Subcutaneous abdominal adipose tissue (tissue), 5 donors: ENCODE measurements at regions not wholly inside any gene's neighbourhood (a gene's known extent, or its start where the extent isn't known, plus 50 kb on each side); places are given as distances from the start of the nearest gene placed in this dataset.
"Not testable (repeated sequence)": the region's sequence is repeated elsewhere in the genome, so short reads cannot be mapped to it uniquely, and the experiment has no call there.

ENCODE experiments used
- H3K27ac ChIP-seq: one replicate; pipeline ENCODE4 v1.7.0; 2013; ENCODE audit warnings: low read depth, mild to moderate bottlenecking, inconsistent platforms, low read length, moderate library complexity
- H3K27me3 ChIP-seq, 5 donors: one replicate each; pipeline ENCODE4 v1.7.0; 2013; ENCODE audit warnings: low read length in 5 of 5, inconsistent platforms in 1 of 5; ENCODE audit not compliant: control insufficient read depth in 5 of 5, insufficient read depth in 4 of 5
- H3K36me3 ChIP-seq, 5 donors: one replicate each; pipeline ENCODE4 v1.7.0; 2013; ENCODE audit warnings: low read length in 5 of 5; ENCODE audit not compliant: control insufficient read depth in 5 of 5, insufficient read depth in 5 of 5
- H3K4me1 ChIP-seq, 5 donors: one replicate each; pipeline ENCODE4 v1.7.0; 2013; ENCODE audit warnings: low read length in 5 of 5, mild to moderate bottlenecking in 3 of 5, moderate library complexity in 1 of 5; ENCODE audit not compliant: control insufficient read depth in 5 of 5, insufficient read depth in 5 of 5
- H3K4me3 ChIP-seq, 5 donors: one replicate each; pipeline ENCODE4 v1.7.0; 2013; ENCODE audit warnings: low read length in 5 of 5, low read depth in 1 of 5
- H3K9ac ChIP-seq, 5 donors: one replicate each; pipeline ENCODE4 v1.7.0; 2013; ENCODE audit warnings: low read length in 5 of 5, mild to moderate bottlenecking in 4 of 5, moderate library complexity in 3 of 5
- H3K9me3 ChIP-seq, 5 donors: one replicate each; pipeline ENCODE4 v1.7.0; 2013; ENCODE audit warnings: low read length in 5 of 5; ENCODE audit not compliant: control insufficient read depth in 5 of 5
- donor health status: healthy.
- donor health status: healthy.
- donor health status: healthy.
- donor health status: healthy.
- donor health status: healthy.

DNA sequence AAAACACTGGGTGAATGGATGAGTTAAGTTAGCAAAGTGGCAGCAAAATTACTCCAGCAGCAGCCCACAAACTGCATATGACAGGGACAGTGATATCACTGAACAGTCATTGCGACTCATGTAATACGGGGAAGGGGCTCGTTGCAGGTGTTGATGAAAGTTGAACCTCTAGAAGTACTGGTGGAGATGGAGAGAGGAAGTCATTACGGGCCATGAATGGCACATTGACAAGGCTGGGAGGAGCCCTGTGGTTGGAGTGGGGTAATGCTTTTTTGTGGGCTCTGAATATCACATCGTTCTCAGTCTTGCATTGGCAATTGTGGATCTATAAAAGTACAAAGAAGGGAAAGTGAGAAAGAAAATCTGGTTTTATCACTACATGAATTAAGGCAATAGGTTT, 278.1 kb downstream of the ZPLD1 start:
- Histone ChIP-seq H3K27ac (no peak overlapping the region), H3K9ac (no peak overlapping the region), H3K9me3 (no peaks in the 10 kb centered on the region), H3K36me3 (no peaks in the 10 kb centered on the region), H3K4me1 (no peaks in the 10 kb centered on the region), H3K4me3 (no peak overlapping the region), H3K27me3 (no peaks in the 10 kb centered on the region)

GRCh38 chr3:102714567-102714966, 279.8 kb downstream of the ZPLD1 start:
- no peak overlapping the region for H3K27ac ChIP-seq
- H3K4me3 ChIP-seq, result no peak overlapping the region
- H3K27me3 ChIP-seq, result no peaks in the 10 kb centered on the region
- H3K4me1 ChIP-seq, result no peaks in the 10 kb centered on the region
- H3K9ac ChIP-seq, result no peak overlapping the region
- no peaks in the 10 kb centered on the region for H3K9me3 ChIP-seq
- H3K36me3 ChIP-seq, result no peaks in the 10 kb centered on the region

GRCh38 chr3:102715030-102715697, 280.3 kb downstream of the ZPLD1 start:
- no peaks in the 10 kb centered on the region for H3K27me3 ChIP-seq
- no peak overlapping the region for H3K27ac ChIP-seq
- H3K4me3 ChIP-seq, result no peak overlapping the region
- H3K9me3 ChIP-seq, result no peaks in the 10 kb centered on the region
- H3K9ac ChIP-seq, result no peak overlapping the region
- no peaks in the 10 kb centered on the region for H3K36me3 ChIP-seq
- H3K4me1 ChIP-seq, result no peaks in the 10 kb centered on the region

- no peaks in the 10 kb centered on the region for H3K9me3 ChIP-seq
- no peak overlapping the region for H3K4me3 ChIP-seq
- H3K27ac ChIP-seq, result no peak overlapping the region
- H3K9ac ChIP-seq, result no peak overlapping the region
- H3K4me1 ChIP-seq, result peaks cover 0 to 3% (median 0%) of the 10 kb centered on the region in 5 donors
- H3K27me3 ChIP-seq, result peaks cover 0 to 3% (median 0%) of the 10 kb centered on the region in 5 donors
- H3K36me3 ChIP-seq, result no peaks in the 10 kb centered on the region
These were observed 283.8 kb downstream of the ZPLD1 start for GRCh38 chr3:102718651-102719050.

- H3K9me3 ChIP-seq, result no peaks in the 10 kb centered on the region
- no peak overlapping the region for H3K27ac ChIP-seq
- peaks cover 0 to 3% (median 0%) of the 10 kb centered on the region in 5 donors for H3K27me3 ChIP-seq
- H3K4me3 ChIP-seq, result no peak overlapping the region
- H3K4me1 ChIP-seq, result peaks cover 0 to 3% (median 0%) of the 10 kb centered on the region in 5 donors
- no peaks in the 10 kb centered on the region for H3K36me3 ChIP-seq
- H3K9ac ChIP-seq, result no peak overlapping the region
These were observed 287.5 kb downstream of the ZPLD1 start for GRCh38 chr3:102722317-102722716.

- Histone ChIP-seq H3K9me3 (no peaks in the 10 kb centered on the region), H3K27ac (no peak overlapping the region), H3K36me3 (no peaks in the 10 kb centered on the region), H3K4me3 (no peak overlapping the region), H3K27me3 (no peaks in the 10 kb centered on the region), H3K9ac (no peak overlapping the region), H3K4me1 (peaks cover 0 to 3% (median 0%) of the 10 kb centered on the region in 5 donors)
These were observed 292.5 kb downstream of the ZPLD1 start for GRCh38 chr3:102727340-102727739.

GRCh38 chr3:102732581-102732980, 297.8 kb downstream of the ZPLD1 start:
- not testable (repeated sequence) for H3K36me3 ChIP-seq, H3K4me3 ChIP-seq, H3K27ac ChIP-seq, H3K9ac ChIP-seq, H3K27me3 ChIP-seq, H3K4me1 ChIP-seq, H3K9me3 ChIP-seq

- H3K27me3 ChIP-seq, result no peaks in the 10 kb centered on the region
- H3K9ac ChIP-seq, result no peak overlapping the region
- no peak overlapping the region for H3K27ac ChIP-seq
- peaks cover 0 to 9% (median 6%) of the 10 kb centered on the region in 5 donors for H3K4me1 ChIP-seq
- no peaks in the 10 kb centered on the region for H3K36me3 ChIP-seq
- H3K4me3 ChIP-seq, result no peak overlapping the region
- H3K9me3 ChIP-seq, result no peaks in the 10 kb centered on the region
These were observed 299.2 kb downstream of the ZPLD1 start for GRCh38 chr3:102733791-102734563.

GRCh38 chr3:102735311-102735710, 300.5 kb downstream of the ZPLD1 start:
- H3K4me1 ChIP-seq, result peaks cover 0 to 9% (median 6%) of the 10 kb centered on the region in 5 donors
- no peak overlapping the region for H3K4me3 ChIP-seq
- no peaks in the 10 kb centered on the region for H3K36me3 ChIP-seq
- no peak overlapping the region for H3K9ac ChIP-seq
- no peaks in the 10 kb centered on the region for H3K9me3 ChIP-seq
- H3K27ac ChIP-seq, result no peak overlapping the region
- no peaks in the 10 kb centered on the region for H3K27me3 ChIP-seq

- no peaks in the 10 kb centered on the region for H3K27me3 ChIP-seq
- no peak overlapping the region for H3K9ac ChIP-seq
- no peaks in the 10 kb centered on the region for H3K36me3 ChIP-seq
- no peak overlapping the region for H3K4me3 ChIP-seq
- H3K4me1 ChIP-seq, result peaks cover 0 to 9% (median 6%) of the 10 kb centered on the region in 5 donors
- no peaks in the 10 kb centered on the region for H3K9me3 ChIP-seq
- H3K27ac ChIP-seq, result no peak overlapping the region
These were observed 301.6 kb downstream of the ZPLD1 start for GRCh38 chr3:102736288-102736974.
